Stimulated activated CD8-positive, alpha-beta memory T cell treated with anti-CD3 and anti-CD28 coated beads, Interleukin-7, amount 100 ng/mL, for 1 hour (primary cell): ENCODE measurements at regions not wholly inside any gene's neighbourhood (a gene's known extent, or its start where the extent isn't known, plus 50 kb on each side); places are given as distances from the start of the nearest gene placed in this dataset.

Experiments used
- DNase-seq, 2 donors: peaks; one replicate each; pipeline ENCODE4 v3.0.0-alpha.2; 2020; ENCODE audit warnings: low read depth in 2 of 2

GRCh38 chr6:33863723-33864440 is 60.1 kb upstream of the MLN start:
- no peak for DNase-seq

- no peak for DNase-seq
Measured at GRCh38 chr6:33863084-33863483, 59.3 kb upstream of the MLN start.

GRCh38 chr6:33862536-33862935 is 58.7 kb upstream of the MLN start:
- no peak for DNase-seq

- DNase-seq = no peak
Measured at GRCh38 chr6:33861722-33862121, 57.9 kb upstream of the MLN start.

- DNase-seq = no peak
Measured at GRCh38 chr6:33860706-33861474, 57.1 kb upstream of the MLN start.

- no peak for DNase-seq
Measured at GRCh38 chr6:33860006-33860405, 56.2 kb upstream of the MLN start.

GRCh38 chr6:33858804-33859505 is 55.2 kb upstream of the MLN start:
- DNase-seq = no peak

- DNase-seq = no peak
Measured at GRCh38 chr6:33857932-33858475, 54.2 kb upstream of the MLN start.

GRCh38 chr6:33857093-33857931 is 53.5 kb upstream of the MLN start:
- no peak for DNase-seq

GRCh38 chr6:33856655-33857054 is 52.9 kb upstream of the MLN start:
- peak; percentile 17 to 36 for DNase-seq

GRCh38 chr6:33856031-33856590 is 52.3 kb upstream of the MLN start:
- DNase-seq = no peak

- no peak for DNase-seq
Measured at GRCh38 chr6:33854572-33855030, 50.8 kb upstream of the MLN start.

- DNase-seq = no peak
Measured at GRCh38 chr6:33853736-33854135, 49.9 kb upstream of the MLN start.
